Activated CD4-positive, alpha-beta T cell treated with anti-CD3 and anti-CD28 coated beads, Interleukin-10, Interleukin-2, amounts not matched to agents 100 ng/mL and 50 ng/mL, durations not matched to agents 16 hours and 8 hours (primary cell): ENCODE measurements at regions not wholly inside any gene's neighbourhood (a gene's known extent, or its start where the extent isn't known, plus 50 kb on each side); places are given as distances from the start of the nearest gene placed in this dataset.

Source experiments
- DNase-seq: peaks from one replicate; pipeline ENCODE4 v3.0.0-alpha.2; 2020

DNA sequence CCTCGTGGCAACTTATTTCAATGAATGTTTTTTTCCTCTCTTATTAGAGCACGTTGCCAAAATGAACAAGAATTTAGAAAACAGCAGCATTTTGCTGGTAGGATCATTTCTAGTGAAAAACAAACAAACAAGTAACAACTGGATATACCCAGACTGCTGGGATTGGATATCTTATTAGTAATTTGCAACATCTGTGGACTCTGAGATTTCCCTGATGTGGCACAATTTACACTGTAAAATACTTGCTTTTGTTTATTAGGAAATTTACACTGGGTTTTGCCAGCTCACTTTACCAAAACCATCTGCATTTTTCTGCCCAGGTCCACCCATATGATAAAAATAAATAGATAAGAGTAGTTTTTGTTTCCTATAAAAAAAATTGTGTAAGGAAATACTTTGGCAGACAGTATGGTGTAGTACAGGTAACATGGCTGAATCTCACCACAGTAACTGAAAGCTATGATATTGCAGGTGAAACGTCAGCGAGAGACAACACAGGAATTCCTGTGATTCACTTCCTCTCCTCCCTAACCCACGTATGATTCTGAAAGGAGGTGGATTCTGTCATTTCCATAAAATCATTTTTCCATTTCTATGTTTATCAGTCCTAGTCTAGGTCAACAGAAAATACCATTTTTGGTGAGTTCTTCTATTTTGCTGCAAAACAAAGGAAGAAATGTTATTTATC is 176.2 kb upstream of the NOVA1 start:
- no peak for DNase-seq

DNA sequence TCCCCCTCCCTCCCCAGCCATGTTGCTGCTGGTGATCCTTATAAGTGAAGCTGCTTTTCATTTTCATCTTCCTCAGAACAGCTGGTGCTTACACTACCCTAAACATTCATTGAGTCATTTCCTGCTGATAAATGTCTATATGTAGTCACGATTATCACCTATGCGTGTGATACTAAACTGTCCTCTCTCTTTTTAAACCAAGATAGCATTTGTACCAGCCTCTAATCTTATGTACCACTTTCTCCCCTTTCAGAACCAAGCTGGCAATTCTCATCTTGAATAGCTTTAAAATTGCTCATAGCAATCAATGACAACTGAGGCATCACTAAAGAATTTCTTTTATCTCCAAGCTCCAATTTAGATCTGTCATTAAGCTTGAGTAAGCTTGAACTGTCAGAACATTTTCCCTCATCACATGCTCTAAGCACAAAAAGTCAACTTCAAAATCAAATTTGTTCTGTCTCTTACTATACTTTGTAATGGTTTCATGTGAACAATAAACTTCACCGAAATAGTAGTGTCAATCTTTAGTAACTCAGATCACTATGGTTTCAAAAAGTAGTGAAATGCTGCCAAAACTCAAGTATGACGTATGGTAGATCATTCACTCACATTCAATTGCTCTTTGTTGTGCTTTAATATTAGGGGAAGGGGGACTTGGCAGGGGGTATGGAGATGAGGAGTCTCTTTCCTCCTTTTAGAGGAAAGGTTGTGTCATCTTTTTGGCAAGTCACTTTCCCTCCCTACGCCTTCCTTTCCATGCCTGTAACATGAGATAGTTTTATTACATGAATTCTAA is 178.1 kb upstream of the NOVA1 start:
- no peak for DNase-seq

DNA sequence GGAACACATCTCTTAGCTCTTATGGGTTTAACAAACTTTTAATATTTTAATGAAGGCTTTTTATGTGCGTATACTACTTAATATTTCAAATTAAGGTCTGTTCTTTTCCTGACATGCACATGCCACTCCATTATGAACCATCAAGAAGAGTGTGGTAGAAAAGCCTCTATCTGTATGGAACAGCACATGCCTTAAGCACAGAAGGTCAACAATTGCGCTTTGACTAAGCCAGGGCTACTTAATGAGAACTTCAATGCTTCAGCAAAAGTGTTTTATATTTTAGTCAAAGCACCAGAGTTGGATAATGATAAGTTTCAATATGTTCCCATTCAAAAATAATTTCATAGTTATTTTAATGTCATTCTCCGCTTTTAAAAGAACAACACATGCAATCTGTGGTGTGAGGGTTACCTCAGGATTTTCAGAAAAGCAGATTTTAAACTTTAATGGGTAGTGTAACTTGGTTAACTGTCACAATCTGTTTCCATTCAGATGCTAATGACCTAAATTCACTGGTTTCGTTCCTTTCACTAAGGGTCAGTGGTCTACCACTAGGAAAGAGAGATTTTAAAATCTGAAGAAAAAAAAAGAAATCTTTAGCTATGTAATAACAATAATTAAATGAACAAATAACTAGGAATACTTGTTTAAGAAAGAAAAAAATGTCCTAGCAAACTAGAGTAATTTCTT is 193.4 kb upstream of the NOVA1 start:
- DNase-seq, result no peak

DNA sequence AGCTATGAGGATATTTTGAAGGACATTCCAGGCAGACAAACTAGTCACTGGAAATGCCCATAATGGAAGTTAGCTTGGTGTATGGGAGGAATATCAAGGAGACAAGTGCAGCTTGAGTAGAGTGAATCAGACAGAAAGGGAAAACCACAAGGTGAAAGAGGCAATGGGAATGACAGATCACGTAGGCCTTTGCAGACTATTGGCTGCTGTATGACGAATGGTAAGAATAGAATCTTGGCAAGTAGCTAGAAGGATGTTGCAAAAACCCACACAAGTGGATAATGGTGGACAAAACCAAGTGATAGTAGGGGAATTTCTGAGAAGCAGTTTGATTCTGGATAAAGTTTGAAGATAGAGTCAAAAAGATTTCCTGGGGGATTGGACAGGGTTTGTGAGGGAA is 196.9 kb upstream of the NOVA1 start:
- no peak for DNase-seq

DNA sequence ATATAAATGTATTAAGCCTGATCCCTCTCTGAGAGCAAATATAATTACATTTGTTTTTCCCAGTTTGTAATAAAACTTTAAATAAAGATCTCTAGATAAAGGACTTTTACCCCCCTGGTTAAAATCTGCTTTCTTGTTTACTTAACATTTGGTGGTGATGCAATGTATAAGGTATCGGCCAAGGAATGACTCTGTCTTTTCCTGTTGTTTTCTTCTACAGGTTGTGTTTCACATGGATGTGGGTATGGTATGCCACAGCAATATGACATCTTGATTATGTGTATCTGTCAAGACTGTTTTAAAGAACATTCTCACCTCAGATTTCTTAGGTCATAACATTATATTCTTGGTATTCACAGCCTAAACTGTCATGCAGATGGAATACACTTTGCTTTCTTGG is 210.6 kb upstream of the NOVA1 start:
- DNase-seq, result no peak

DNA sequence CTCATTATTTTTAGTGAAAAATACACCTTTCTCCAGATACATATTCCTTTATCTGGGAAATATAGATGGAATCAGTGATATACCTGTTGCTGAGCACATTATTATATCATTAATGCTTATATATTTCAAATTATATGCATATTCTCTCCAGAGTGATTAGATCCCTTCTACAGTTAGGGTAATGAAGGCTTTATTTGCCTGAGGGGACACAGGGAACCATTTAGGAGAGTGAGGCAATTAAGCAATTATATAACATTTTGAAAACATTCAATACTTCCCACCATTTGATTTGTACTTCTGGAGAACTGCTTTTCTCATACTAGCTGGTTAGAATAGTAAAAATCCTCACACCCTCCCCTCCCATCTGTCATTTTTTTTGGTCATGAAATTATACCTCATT is 212.8 kb upstream of the NOVA1 start:
- no peak for DNase-seq

DNA sequence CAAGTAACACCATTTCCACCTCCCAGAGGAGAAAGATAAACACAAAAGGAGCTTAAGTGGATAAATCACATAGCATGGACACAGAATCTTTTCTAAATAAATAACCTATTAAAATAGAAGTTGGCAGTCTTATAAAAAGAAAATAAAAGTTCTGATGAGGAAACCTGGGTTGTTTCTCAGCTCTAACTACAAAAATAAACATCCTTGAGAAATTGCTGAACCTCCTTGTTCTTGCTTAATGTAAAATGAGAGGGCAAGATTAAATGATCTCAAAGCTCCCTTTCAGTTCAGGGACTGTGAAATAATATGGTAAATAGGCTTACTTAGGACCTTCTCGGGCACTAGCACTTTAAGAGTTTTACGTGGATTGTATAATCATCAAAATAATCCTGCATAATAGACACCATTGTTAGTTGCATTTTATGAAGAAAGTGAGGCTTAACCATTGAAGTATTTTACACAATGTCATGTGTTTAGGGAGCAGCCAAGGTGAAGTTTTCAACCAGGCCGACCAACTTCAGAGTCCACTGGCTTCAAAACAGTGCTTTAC is 214.0 kb upstream of the NOVA1 start:
- no peak for DNase-seq

DNA sequence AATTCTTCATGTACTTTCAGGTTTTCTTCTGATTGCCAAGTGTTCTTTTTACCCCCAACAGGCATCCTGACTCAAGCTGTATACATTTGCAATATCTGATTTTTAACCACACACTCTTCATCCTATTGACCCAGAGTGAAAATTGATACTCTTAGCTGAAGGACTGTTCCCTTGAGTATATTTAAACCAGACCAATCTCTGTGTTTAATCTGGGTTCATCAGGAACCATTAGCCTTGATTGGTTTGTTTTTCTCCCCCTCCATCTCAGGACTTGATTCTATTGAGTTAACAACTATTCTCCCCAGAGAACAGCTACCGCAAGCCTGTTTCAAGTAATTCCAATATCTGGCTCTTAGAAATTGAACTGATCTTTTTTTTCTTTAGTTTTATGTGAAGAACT is 222.3 kb upstream of the NOVA1 start:
- DNase-seq, result no peak

DNA sequence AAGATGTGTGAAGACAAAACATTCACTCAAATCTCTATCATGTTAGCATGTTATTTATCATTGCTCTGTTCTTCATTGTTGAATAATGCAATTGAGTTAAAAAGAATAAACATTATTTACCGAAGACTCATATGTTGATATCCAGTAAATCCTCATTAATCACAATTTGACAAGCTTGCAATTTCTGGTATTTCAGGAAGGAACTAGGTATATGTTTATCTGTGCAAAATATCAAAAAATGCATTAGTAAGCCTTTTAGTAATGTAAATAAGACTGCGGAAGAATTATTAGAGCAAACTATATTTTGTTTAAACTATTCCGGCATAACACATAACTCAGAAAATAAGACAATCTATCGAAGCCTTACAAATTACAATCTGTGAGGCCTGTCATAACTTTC is 222.7 kb upstream of the NOVA1 start:
- DNase-seq, result no peak

DNA sequence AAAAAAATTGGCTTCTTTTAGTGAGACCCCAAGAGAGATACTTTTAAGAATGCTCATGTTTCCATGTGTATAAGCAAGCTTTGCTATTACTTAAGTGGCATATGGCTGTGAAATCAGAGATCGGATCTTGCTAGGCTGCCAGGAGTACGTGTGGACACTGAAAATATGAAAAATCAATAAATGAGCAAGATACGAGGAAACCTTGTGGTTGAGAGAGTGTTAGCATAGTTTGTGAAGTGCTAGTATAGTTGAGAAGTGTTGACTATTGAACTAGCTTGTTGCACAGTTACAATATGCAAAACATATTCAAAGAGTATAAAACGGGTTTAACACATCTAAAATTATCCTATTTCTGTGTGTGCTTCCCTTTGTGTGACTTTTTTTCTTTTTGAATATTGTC is 230.9 kb upstream of the NOVA1 start:
- DNase-seq, result no peak

DNA sequence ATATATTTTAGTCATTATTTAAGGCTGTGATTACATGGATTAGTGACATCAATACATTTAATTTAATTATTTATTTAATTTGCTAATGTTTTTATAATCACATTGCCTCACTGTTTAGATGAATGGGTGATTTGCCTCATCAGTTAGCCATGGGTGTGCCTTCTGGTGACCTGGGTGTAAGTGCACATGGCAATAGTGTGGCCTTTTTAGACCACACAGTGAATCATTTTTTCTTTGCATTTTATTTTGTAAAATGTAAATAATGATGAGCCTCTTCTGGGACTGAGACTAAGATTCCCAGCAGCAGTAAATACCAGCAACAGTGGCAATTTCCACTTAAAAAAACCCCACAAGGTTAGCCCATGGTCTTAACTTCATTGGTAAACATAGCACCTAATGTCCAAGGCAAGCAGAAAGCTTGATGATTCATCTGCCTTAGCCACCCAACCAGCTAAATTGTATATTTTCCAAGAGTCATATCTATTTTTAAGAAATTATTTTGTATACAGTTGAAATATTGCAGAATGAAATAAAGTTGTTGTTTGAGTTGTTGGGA is 235.9 kb upstream of the NOVA1 start:
- DNase-seq, result no peak

DNA sequence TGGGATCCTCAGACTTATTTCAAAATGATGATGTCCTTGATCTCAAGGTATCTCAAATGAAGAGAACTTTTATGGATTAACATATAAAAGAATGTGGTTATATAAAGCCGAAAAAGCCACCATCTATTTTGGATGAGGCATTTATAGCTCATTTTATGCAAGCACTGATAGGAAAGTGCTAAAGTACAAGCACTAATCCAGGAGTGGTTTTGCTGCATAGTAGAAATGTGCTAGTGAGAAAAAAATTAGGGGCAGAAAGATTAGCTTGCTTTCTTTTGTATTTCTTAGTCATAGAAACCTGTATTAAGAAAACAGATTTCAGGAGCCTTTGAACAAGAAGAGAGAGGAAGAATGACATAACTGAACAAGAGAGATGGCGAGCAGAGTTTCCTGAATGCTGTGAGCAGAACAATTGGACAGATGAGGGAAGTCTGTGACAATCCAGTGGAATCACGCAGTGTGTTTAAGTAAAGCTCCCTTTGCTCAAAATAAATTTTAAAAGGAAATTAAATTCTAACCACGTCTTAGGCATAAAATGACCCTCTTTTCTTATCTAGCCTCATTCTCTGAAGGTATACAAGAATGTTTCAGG is 238.2 kb upstream of the NOVA1 start:
- DNase-seq, result no peak

DNA sequence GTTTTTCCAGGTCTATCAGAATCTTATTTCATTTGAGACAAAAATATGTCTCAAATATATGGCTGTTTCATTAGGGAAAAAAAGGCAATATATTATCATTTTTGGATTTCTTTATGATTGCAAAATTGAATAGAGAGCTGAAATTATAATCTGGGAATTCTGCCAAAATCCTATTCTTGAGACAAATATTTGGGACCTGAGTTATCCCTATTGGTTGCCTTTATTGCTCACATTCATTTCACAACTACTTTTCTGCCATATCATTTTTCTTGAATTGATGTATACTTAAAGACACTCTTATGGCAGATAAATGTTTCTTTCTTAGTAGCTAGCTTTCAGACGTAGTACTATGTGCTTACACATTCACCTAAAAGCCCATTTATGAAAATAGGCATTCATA is 241.6 kb upstream of the NOVA1 start:
- DNase-seq, result no peak

DNA sequence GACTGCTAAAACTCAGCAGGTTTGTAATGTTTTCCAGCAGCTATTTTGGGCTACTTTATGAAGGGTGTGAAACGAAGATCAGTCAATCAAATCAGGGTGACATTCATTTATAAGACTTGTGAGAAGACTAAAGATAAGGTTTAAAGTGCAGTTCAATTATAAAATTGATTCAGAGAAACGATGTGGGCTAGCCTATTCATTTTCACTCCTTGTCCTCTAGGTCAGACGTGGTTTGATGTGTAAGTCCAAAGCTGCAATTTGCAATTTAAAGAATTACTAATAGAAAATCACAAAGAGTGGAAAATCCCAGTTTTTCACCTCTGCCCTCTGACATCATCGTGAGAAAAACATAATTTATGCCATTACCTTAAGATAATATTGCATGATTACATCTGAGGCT is 243.5 kb upstream of the NOVA1 start:
- no peak for DNase-seq

DNA sequence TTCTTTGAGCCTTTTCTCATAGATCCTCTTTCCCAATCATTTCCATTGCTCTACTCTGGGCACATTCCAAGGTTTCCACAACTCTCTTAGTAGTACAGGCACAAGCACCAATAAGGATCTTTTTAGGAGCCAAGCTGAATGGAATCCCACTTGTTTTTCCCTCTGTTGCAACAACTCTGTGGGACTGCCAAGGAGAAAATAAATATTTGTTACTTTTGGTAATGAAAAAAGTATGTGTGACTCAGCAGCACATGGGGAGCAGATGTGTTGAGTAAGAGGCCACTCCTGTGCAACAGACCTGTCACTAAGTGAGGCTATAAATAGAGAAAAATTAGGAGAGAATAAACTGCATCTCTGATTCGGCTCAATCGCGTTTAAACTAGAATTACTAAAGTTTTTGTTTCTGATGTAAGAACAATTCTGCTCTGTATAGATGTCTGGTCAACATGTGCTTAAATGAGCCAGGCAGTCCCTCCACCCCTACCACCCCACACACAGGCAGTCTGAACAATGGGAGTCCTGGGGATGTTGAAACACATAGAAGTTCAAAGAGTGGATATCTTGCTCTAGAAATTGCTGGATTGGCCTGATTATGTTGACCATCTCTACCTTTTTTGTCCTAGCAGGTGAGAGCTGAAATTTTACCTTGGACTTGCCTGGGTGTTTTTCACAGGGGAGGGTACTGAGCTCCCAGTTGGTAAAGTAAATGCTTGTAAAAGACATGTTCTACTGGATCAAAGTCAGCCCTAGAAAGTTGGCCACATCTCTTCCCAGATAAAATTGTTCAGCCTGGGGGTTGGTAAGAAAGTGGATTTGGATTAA is 244.3 kb upstream of the NOVA1 start:
- DNase-seq, result no peak

DNA sequence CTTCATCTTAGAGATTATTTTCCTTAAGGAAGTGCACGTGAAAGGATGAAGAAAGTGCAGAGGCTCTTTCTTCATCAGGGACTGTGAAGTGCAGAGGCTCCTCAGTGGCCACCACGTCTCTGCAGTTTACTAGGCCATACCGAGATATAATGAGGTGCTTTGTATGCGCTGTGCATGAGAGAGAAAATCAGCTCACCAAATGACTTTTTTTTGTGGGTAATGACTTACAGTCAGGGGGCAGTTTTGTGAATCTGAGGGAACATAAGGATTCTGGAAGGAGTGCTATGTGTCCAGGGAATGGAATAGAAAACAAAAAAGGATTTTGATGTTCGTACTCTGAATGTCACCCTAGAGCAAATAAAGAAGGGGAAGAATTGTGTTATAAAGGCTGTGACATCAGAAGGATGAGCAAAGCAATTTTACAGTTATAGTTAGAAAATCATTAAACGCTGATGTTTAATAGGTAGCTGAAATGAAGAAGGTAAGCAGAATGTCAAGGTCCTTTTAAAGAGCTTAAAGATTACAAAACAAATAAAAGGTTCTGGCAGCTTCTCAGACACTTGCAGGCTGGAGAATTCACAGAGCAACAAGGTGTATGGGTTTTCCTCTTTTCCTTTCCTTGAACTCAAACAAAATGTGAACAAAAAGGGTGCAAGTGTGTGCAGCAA is 247.5 kb upstream of the NOVA1 start:
- no peak for DNase-seq

DNA sequence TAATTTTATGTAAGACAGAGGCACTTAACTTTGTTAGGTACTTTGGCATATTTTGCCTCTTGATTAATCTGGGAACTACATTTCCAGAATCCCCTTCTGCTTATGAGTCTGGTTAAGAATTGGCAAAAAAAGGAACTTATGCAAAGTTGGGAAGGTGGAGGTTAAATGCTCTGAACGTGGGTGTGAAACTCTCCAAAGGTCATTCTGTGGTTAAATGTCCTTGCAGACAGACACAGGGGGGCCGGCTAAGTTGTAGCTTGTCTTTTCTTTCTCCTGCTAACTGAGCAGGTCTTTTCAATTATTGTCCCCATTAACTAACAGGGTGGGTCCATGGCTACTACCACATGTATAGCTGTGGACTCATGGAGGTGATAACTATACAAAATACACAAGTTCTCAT is 248.6 kb upstream of the NOVA1 start:
- no peak for DNase-seq

DNA sequence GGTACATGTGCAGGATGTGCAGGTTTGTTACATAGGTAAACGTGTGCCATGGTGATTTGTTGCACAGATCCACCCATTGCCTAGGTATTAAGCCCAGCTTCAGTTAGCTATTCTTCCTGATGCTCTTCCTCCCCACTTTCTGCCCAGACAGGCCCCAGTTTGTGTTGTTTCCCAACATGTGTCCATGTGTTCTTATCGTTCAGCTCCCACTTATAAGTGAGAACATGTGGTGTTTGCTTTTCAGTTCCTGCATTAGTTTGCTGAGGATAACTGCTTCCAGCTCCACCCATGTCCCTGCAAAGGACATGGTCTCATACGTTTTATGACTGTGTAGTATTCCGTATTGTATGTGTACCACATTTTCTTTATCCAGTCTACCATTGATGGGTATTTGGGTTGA is 251.7 kb upstream of the NOVA1 start:
- DNase-seq, result no peak

DNA sequence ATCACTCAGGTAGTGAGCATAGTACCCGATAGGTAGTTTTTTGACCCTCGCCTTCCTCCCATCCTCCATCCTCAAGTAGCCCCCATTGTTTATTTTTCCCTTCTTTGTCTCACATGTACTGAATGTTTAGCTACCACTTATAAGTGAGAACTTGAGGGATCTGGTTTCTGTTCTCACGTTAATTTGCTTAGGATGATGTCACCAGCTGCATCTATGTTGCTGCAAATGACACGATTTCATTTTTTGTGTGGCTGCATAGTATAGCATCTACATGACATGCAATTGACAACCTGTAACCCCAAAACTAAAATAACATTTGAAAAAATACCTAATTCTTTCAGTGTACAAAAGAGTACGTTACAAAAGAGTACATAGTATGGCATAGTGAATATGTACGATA is 254.0 kb upstream of the NOVA1 start:
- DNase-seq, result no peak

DNA sequence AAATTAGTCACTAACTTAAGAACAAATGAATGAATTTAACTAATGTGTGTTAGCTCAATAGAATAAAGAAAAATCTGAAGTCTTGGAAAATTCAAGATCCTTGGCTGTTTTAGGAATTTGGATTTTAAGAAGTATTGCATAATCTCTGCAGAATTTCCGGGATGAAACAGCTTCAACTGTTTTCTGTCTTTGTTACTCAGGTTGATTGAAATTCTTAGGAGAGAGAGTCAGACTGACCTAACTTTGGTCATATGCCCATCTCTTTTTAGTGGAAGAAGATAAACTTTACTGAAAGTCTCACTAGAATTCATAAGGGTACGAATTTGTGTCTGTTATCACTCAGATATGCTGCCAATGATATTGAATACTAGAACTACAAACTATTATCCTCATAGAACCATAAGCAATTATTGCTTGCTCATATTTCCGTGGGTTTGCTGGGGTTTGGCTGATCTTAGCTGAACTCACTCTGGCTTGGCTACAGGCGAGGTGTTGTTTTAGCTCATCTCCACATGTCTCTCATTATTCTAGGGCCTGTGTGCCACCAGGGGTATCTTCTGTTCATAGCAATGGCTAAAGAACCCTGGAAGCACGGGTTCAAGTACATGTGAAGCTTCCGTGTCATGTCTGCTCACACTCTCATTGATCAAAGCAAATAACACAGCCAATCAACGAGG is 257.4 kb upstream of the NOVA1 start:
- no peak for DNase-seq

DNA sequence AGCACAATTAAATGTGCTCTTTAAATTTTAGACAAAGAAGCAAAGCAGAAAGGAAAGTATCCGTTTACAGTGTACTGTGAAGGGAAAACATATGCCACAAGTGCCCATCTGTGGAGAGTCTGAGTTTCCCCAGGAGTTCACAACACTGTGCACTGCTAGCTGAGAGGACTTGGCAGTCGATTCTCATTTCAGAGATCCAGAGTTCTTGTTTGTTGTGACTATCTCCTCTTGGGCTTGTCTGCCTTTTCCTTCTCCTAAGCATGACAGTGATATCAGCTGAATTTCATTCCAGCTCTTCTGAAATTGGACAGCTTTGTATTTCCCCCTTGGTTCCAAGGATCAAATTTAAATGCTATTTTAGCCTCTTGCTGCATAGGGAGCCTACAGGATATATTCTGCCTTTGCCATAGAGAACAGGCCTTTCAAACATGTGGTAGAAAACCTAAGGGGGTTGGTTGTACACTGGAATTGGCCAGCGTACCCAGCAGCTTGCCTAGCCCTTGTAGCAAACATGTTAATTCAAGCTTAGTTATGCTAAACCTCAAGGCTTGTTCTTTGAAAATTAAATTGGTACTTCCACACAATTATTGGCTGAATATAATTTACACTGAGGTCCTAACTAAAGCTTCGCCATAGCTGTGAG is 259.2 kb upstream of the NOVA1 start:
- no peak for DNase-seq
